ENCODE measurements at regions not wholly inside any gene's neighbourhood (a gene's known extent, or its start where the extent isn't known, plus 50 kb on each side); places are given as distances from the start of the nearest gene placed in this dataset.

GRCh38 chr9:26483991-26484390 lies 408.6 kb downstream of the CAAP1 start:
- Histone ChIP-seq H3K9ac (ENCODE audit: low read length) (no peak overlapping the region), H3K9me2 (ENCODE audit: low read depth, low read length) (no peaks in the 10 kb centered on the region), H3K27me3 (ENCODE audit: insufficient read depth, low read length) (no peaks in the 10 kb centered on the region), H3K79me2 (ENCODE audit: insufficient read depth, low read length) (no peaks in the 10 kb centered on the region), H3K4me3 (ENCODE audit: low read depth, low read length, poor library complexity, severe bottlenecking) (no peak overlapping the region), H3F3A (ENCODE audit: insufficient read depth, low read length) (no peaks in the 10 kb centered on the region), H3K4me1 (ENCODE audit: insufficient read depth, low read length, severe bottlenecking) (no peaks in the 10 kb centered on the region), H2AFZ (ENCODE audit: low read length) (no peak overlapping the region), H3K27ac (ENCODE audit: low read depth, low read length, poor library complexity, severe bottlenecking) (no peak overlapping the region), H3K4me2 (ENCODE audit: low read length) (no peak overlapping the region), H3K36me3 (ENCODE audit: insufficient read depth, low read length) (no peaks in the 10 kb centered on the region), H3K9me3 (ENCODE audit: low read length) (no peaks in the 10 kb centered on the region), H4K20me1 (ENCODE audit: insufficient read depth, low read length) (no peaks in the 10 kb centered on the region)
- no peak for TF ChIP-seq EZH2 (IDR thresholded peaks at IDR 0.05; ENCODE audit: borderline replicate concordance, low read length)
- TF ChIP-seq, protein P1, sequence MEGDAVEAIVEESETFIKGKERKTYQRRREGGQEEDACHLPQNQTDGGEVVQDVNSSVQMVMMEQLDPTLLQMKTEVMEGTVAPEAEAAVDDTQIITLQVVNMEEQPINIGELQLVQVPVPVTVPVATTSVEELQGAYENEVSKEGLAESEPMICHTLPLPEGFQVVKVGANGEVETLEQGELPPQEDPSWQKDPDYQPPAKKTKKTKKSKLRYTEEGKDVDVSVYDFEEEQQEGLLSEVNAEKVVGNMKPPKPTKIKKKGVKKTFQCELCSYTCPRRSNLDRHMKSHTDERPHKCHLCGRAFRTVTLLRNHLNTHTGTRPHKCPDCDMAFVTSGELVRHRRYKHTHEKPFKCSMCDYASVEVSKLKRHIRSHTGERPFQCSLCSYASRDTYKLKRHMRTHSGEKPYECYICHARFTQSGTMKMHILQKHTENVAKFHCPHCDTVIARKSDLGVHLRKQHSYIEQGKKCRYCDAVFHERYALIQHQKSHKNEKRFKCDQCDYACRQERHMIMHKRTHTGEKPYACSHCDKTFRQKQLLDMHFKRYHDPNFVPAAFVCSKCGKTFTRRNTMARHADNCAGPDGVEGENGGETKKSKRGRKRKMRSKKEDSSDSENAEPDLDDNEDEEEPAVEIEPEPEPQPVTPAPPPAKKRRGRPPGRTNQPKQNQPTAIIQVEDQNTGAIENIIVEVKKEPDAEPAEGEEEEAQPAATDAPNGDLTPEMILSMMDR (IDR thresholded peaks at IDR 0.05; ENCODE audit: low read length): no peak

DNA sequence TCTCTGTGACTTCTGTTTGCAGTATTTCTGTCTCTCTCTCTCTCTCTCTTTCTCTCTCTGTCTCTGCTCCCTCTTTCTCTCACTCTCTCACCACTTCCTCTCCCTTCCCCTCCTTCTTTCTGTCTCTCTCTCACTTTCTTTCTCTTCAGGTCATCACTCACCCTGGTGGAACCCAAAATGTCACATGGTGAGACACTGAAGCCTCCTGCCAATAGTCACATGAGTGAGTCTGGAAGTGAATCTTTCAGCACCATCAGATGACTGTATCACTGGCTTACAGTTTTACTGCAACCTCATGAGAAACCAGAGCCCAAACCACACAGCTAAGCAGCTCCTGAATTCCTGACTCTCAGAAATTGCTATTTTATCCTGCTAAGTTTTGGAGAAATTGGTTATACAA lies 414.6 kb downstream of the CAAP1 start:
- Histone ChIP-seq H2AFZ (ENCODE audit: low read length) (no peak overlapping the region), H3K4me3 (ENCODE audit: low read depth, low read length, poor library complexity, severe bottlenecking) (no peak overlapping the region)

GRCh38 chr9:26471261-26471660 lies 421.3 kb downstream of the CAAP1 start:
- TF ChIP-seq, protein P1 (IDR thresholded peaks at IDR 0.05; ENCODE audit: low read length): no peak
- TF ChIP-seq EZH2 (IDR thresholded peaks at IDR 0.05; ENCODE audit: borderline replicate concordance, low read length): no peak
- Histone ChIP-seq H3K9me2 (ENCODE audit: low read depth, low read length) (no peaks in the 10 kb centered on the region), H3K9me3 (ENCODE audit: low read length) (no peaks in the 10 kb centered on the region), H3K27me3 (ENCODE audit: insufficient read depth, low read length) (no peaks in the 10 kb centered on the region), H3K4me3 (ENCODE audit: low read depth, low read length, poor library complexity, severe bottlenecking) (no peak overlapping the region), H3K4me2 (ENCODE audit: low read length) (no peak overlapping the region), H3K36me3 (ENCODE audit: insufficient read depth, low read length) (no peaks in the 10 kb centered on the region), H2AFZ (ENCODE audit: low read length) (no peak overlapping the region), H3F3A (ENCODE audit: insufficient read depth, low read length) (no peaks in the 10 kb centered on the region), H4K20me1 (ENCODE audit: insufficient read depth, low read length) (no peaks in the 10 kb centered on the region), H3K79me2 (ENCODE audit: insufficient read depth, low read length) (no peaks in the 10 kb centered on the region), H3K9ac (ENCODE audit: low read length) (no peak overlapping the region), H3K27ac (ENCODE audit: low read depth, low read length, poor library complexity, severe bottlenecking) (no peak overlapping the region), H3K4me1 (ENCODE audit: insufficient read depth, low read length, severe bottlenecking) (no peaks in the 10 kb centered on the region)

More for the DNA sequence above, 414.6 kb downstream of the CAAP1 start:
- H3K9me2 ChIP-seq (ENCODE audit: low read depth, low read length): no peaks in the 10 kb centered on the region
- no peaks in the 10 kb centered on the region for H3F3A ChIP-seq (ENCODE audit: insufficient read depth, low read length)
- TF ChIP-seq EZH2 (IDR thresholded peaks at IDR 0.05; ENCODE audit: borderline replicate concordance, low read length): no peak
- TF ChIP-seq, protein P1 (IDR thresholded peaks at IDR 0.05; ENCODE audit: low read length): no peak
- H3K4me1 ChIP-seq (ENCODE audit: insufficient read depth, low read length, severe bottlenecking): no peaks in the 10 kb centered on the region
- H3K79me2 ChIP-seq (ENCODE audit: insufficient read depth, low read length): no peaks in the 10 kb centered on the region
- no peak overlapping the region for H3K27ac ChIP-seq (ENCODE audit: low read depth, low read length, poor library complexity, severe bottlenecking)
- H3K36me3 ChIP-seq (ENCODE audit: insufficient read depth, low read length): no peaks in the 10 kb centered on the region
- no peak overlapping the region for H3K4me2 ChIP-seq (ENCODE audit: low read length)
- H3K9me3 ChIP-seq (ENCODE audit: low read length): no peaks in the 10 kb centered on the region
- H3K27me3 ChIP-seq (ENCODE audit: insufficient read depth, low read length): no peaks in the 10 kb centered on the region
- H3K9ac ChIP-seq (ENCODE audit: low read length): no peak overlapping the region
- no peaks in the 10 kb centered on the region for H4K20me1 ChIP-seq (ENCODE audit: insufficient read depth, low read length)
